HCT116 (cell line): ENCODE measurements at regions not wholly inside any gene's neighbourhood (a gene's known extent, or its start where the extent isn't known, plus 50 kb on each side); places are given as distances from the start of the nearest gene placed in this dataset.

Experiments used
- ATAC-seq: fragments of 200-7000 bp; cut with Tn5 transposase; 2 replicates; pipeline ENCODE4 v1.9.1; 2020; ENCODE audit warnings: mild to moderate bottlenecking, moderate library complexity
- BruUV-seq: library from RNA; stranded (reverse); fragments of 400-500 nt; replicated peaks from 2 replicates; lab custom pipeline; 2021; lab: Mats Ljungman, UMichigan
- CTCF ChIA-PET: fragments of 300-600 bp; sonication (Branson Sonifier 250); formaldehyde crosslinking; loops from one replicate; lab custom pipeline; 2021; ENCODE audit warnings: antibody characterized with exemption; lab: Charles Lee
- POLR2A ChIA-PET: fragments of 300-600, 350-600 bp; sonication (Branson Sonifier 250); formaldehyde crosslinking; loops from one replicate; lab custom pipeline; 2021; ENCODE audit warnings: antibody characterized with exemption; lab: Charles Lee
- RAD21 ChIA-PET, 2 experiments: fragments of 300-600 bp; sonication (Branson Sonifier 250); formaldehyde crosslinking; loops; one replicate each; lab custom pipeline; 2023; ENCODE audit warnings: low total read pairs in 2 of 2; ENCODE audit not compliant: uncharacterized antibody in 2 of 2, unreplicated experiment in 2 of 2, low non-redundant PET in 1 of 2; lab: Charles Lee
- DNase-seq: peaks from one replicate; pipeline ENCODE4 v3.0.0-alpha.2; 2010; ENCODE audit warnings: low read depth, low spot score
- H2AFZ ChIP-seq: fragments of 200-600 bp; shearing (Covaris generic), sonication (generic); 2 replicates; pipeline ENCODE4 v1.6.1; 2017; ENCODE audit warnings: low read depth, mixed run types, mixed read lengths, antibody characterized with exemption, low read length; ENCODE audit not compliant: poor library complexity, severe bottlenecking
- H3K27ac ChIP-seq: 2 replicates; pipeline ENCODE4 v1.5.1; 2012; ENCODE audit warnings: low read depth, low read length
- H3K27me3 ChIP-seq: fragments of 200-600 bp; sonication (generic); 2 replicates; pipeline ENCODE4 v1.6.1; 2016; ENCODE audit warnings: mixed run types, low read length, mixed read lengths; ENCODE audit not compliant: insufficient read depth
- H3K36me3 ChIP-seq, 2 experiments: fragments of 200-500 bp in 1 of 2; fragments of 200-600 bp in 1 of 2; sonication (Bioruptor generic) in 1 of 2; sonication (generic) in 1 of 2; 2 replicates each; pipeline versions ENCODE4 v1.5.1 to v1.6.1; 2014 to 2016; ENCODE audit warnings: low read length in 2 of 2, inconsistent platforms in 1 of 2, mixed read lengths in 1 of 2, mixed run types in 1 of 2; ENCODE audit not compliant: insufficient read depth in 2 of 2, control insufficient read depth in 1 of 2
- H3K4me1 ChIP-seq, 2 experiments: fragments of 200-600 bp in 1 of 2; sonication (generic) in 1 of 2; 2 replicates each; pipeline versions ENCODE4 v1.5.1 to v1.6.1; 2012 to 2017; ENCODE audit warnings: low read length in 2 of 2, inconsistent platforms in 1 of 2, mild to moderate bottlenecking in 1 of 2, mixed read lengths in 1 of 2, mixed run types in 1 of 2, moderate library complexity in 1 of 2; ENCODE audit not compliant: insufficient read depth in 2 of 2, control insufficient read depth in 1 of 2
- H3K4me2 ChIP-seq: fragments of 200-600 bp; sonication (generic); 2 replicates; pipeline ENCODE4 v1.6.1; 2017; ENCODE audit warnings: mixed run types, low read length, mixed read lengths
- H3K4me3 ChIP-seq, 2 experiments: fragments of 200-600 bp in 1 of 2; sonication (generic) in 1 of 2; replicated peaks in 1 of 2; 2 replicates each; pipeline ENCODE4 v1.5.1; 2011 to 2016; ENCODE audit warnings: low read length in 2 of 2, control low read depth in 1 of 2, low read depth in 1 of 2, mild to moderate bottlenecking in 1 of 2, mixed read lengths in 1 of 2, mixed run types in 1 of 2
- H3K79me2 ChIP-seq: fragments of 200-600 bp; sonication (generic); 2 replicates; pipeline ENCODE4 v1.6.1; 2017; ENCODE audit warnings: mild to moderate bottlenecking, mixed run types, low read length, moderate library complexity, mixed read lengths; ENCODE audit not compliant: insufficient read depth
- H3K9ac ChIP-seq: fragments of 200-600 bp; sonication (generic); 2 replicates; pipeline ENCODE4 v1.6.1; 2016; ENCODE audit warnings: low read length, mixed read lengths
- H3K9me2 ChIP-seq: fragments of 200-600 bp; sonication (generic), shearing (Covaris generic); 2 replicates; pipeline ENCODE4 v1.6.1; 2017; ENCODE audit warnings: mixed run types, mild to moderate bottlenecking, moderate library complexity; ENCODE audit not compliant: insufficient read depth
- H3K9me3 ChIP-seq, 2 experiments: fragments of 200-500 bp in 1 of 2; fragments of 200-600 bp in 1 of 2; sonication (Bioruptor generic) in 1 of 2; sonication (generic) in 1 of 2; 2 replicates each; pipeline ENCODE4 v1.6.1; 2014 to 2017; ENCODE audit warnings: low read length in 2 of 2, mixed read lengths in 2 of 2, inconsistent platforms in 1 of 2, low read depth in 1 of 2, mild to moderate bottlenecking in 1 of 2, mixed run types in 1 of 2, moderate library complexity in 1 of 2; ENCODE audit not compliant: control insufficient read depth in 1 of 2, insufficient read depth in 1 of 2
- H4K20me1 ChIP-seq: fragments of 200-600 bp; sonication (generic), shearing (Covaris generic); 2 replicates; pipeline ENCODE4 v1.6.1; 2017; ENCODE audit warnings: mixed run types, mild to moderate bottlenecking, moderate library complexity; ENCODE audit not compliant: insufficient read depth
- CEBPB ChIP-seq: IDR thresholded peaks from 2 replicates; pipeline ENCODE4 v1.6.1; 2012; ENCODE audit warnings: low read depth
- EGR1 ChIP-seq: IDR thresholded peaks from 2 replicates; pipeline ENCODE4 v1.6.1; 2012; ENCODE audit warnings: low read depth
- ELF1 ChIP-seq: IDR thresholded peaks from 2 replicates; pipeline ENCODE4 v1.6.1; 2012; ENCODE audit warnings: low read depth, borderline replicate concordance
- EZH2phosphoT487 ChIP-seq: fragments of 200-600 bp; IDR thresholded peaks from 2 replicates; pipeline ENCODE4 v1.6.1; 2018; ENCODE audit warnings: antibody characterized with exemption, borderline replicate concordance
- FOSL1 ChIP-seq: IDR thresholded peaks from 2 replicates; pipeline ENCODE4 v1.6.1; 2012; ENCODE audit warnings: low read depth
- JUND ChIP-seq: IDR thresholded peaks from 2 replicates; pipeline ENCODE4 v1.6.1; 2012
- RAD21 ChIP-seq: IDR thresholded peaks from 2 replicates; pipeline ENCODE4 v1.6.1; 2012; ENCODE audit warnings: low read depth, mild to moderate bottlenecking
- REST ChIP-seq: IDR thresholded peaks from 2 replicates; pipeline ENCODE4 v1.6.1; 2012; ENCODE audit warnings: low read depth
- SIN3A ChIP-seq: IDR thresholded peaks from 2 replicates; pipeline ENCODE4 v1.6.1; 2012; ENCODE audit warnings: low read depth
- SP1 ChIP-seq: IDR thresholded peaks from 2 replicates; pipeline ENCODE4 v1.6.1; 2012; ENCODE audit warnings: low read depth
- SRF ChIP-seq: IDR thresholded peaks from 2 replicates; pipeline ENCODE4 v1.6.1; 2012; ENCODE audit warnings: low read depth
- TCF7L2 ChIP-seq: IDR thresholded peaks from 2 replicates; pipeline ENCODE4 v1.7.0; 2011; ENCODE audit warnings: borderline replicate concordance, inconsistent platforms; ENCODE audit not compliant: insufficient read depth, insufficient read length; ENCODE audit errors: extremely low read depth
- YY1 ChIP-seq: IDR thresholded peaks from 2 replicates; pipeline ENCODE4 v1.6.1; 2011; ENCODE audit warnings: low read length, low read depth, moderate library complexity, mild to moderate bottlenecking; ENCODE audit not compliant: insufficient replicate concordance; ENCODE audit errors: extremely low read depth
- ZNF274 ChIP-seq: fragments of 200-500 bp; sonication (Bioruptor generic); IDR thresholded peaks from 2 replicates; pipeline ENCODE4 v1.6.1; 2014; ENCODE audit warnings: mild to moderate bottlenecking, low read depth, low read length, inconsistent platforms
- intact Hi-C: fragments of 100-400 bp; cut with micrococcal nuclease; formaldehyde crosslinking; loops from 2 replicates; pipeline ENCODE4 v1.10.0; 2022
- TF ChIP-seq, protein P1 (sequence below), 3 experiments: fragments of 200-600 bp in 1 of 3; sonication (generic) in 1 of 3; IDR thresholded peaks in 2 of 3; conservative IDR thresholded peaks in 1 of 3; 2 replicates each; pipeline ENCODE4 v1.5.1; 2012 to 2017; ENCODE audit warnings: low read depth in 2 of 3, low read length in 2 of 3, antibody characterized with exemption in 1 of 3, borderline replicate concordance in 1 of 3, control low read depth in 1 of 3, mild to moderate bottlenecking in 1 of 3, mixed read lengths in 1 of 3, mixed run types in 1 of 3, moderate library complexity in 1 of 3; ENCODE audit not compliant: insufficient read depth in 1 of 3
- TF ChIP-seq, protein P2 (sequence below): IDR thresholded peaks from 2 replicates; pipeline ENCODE4 v1.6.1; 2012

DNA sequence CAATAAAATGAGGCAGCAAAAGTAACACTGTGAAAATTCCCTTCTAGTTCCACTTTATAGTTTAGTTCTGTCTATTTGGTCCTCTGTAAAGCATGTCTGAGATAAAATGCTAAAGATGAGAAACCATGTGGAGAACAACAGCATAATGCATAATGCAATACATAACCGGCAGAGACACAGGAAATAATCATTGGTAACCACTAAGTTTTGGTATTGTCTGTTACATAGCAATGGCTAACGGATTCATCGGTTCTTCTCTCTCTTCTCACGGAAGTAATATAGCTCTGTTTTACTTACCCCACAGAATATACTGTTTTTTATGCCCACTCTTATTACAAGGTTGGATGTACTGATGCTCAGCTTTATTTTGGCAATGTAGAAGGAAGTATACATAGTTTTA is 158.9 kb downstream of the FAM174A start:
- no peaks in the 10 kb centered on the region for H3K4me1 ChIP-seq
- H3K36me3 ChIP-seq = no peaks in the 10 kb centered on the region
- no peaks in the 10 kb centered on the region for H3K9me3 ChIP-seq
- BruUV-seq = no TSS peak
- no peak overlapping the region for H2AFZ ChIP-seq
- intact Hi-C loops = no loop called here
- H3K9ac ChIP-seq = no peak overlapping the region
- ChIA-PET RAD21 (no interaction called here), POLR2A (no interaction called here), CTCF (no interaction called here)
- DNase-seq = no peak
- H3K27me3 ChIP-seq = no peaks in the 10 kb centered on the region
- TF ChIP-seq REST = no peak
- TF ChIP-seq ZNF274 = no peak
- no peak for TF ChIP-seq YY1
- no peak for TF ChIP-seq ELF1
- TF ChIP-seq TCF7L2 = no peak
- no peak for TF ChIP-seq EGR1
- no peak for TF ChIP-seq CEBPB
- TF ChIP-seq, protein P1, sequence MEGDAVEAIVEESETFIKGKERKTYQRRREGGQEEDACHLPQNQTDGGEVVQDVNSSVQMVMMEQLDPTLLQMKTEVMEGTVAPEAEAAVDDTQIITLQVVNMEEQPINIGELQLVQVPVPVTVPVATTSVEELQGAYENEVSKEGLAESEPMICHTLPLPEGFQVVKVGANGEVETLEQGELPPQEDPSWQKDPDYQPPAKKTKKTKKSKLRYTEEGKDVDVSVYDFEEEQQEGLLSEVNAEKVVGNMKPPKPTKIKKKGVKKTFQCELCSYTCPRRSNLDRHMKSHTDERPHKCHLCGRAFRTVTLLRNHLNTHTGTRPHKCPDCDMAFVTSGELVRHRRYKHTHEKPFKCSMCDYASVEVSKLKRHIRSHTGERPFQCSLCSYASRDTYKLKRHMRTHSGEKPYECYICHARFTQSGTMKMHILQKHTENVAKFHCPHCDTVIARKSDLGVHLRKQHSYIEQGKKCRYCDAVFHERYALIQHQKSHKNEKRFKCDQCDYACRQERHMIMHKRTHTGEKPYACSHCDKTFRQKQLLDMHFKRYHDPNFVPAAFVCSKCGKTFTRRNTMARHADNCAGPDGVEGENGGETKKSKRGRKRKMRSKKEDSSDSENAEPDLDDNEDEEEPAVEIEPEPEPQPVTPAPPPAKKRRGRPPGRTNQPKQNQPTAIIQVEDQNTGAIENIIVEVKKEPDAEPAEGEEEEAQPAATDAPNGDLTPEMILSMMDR (IDR thresholded peaks at IDR 0.05 in 2 of 3, conservative IDR thresholded peaks at IDR 0.05 in 1 of 3; ENCODE audit: borderline replicate concordance in 1 of 3, insufficient read depth in 1 of 3, low read depth in 2 of 3, low read length in 2 of 3) = no peak
- no peak for TF ChIP-seq EZH2phosphoT487
- TF ChIP-seq FOSL1 = no peak
- TF ChIP-seq SIN3A = no peak
- no peak for TF ChIP-seq RAD21
- TF ChIP-seq SRF = no peak
- TF ChIP-seq SP1 = no peak
- TF ChIP-seq, protein P2, sequence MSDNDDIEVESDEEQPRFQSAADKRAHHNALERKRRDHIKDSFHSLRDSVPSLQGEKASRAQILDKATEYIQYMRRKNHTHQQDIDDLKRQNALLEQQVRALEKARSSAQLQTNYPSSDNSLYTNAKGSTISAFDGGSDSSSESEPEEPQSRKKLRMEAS = no peak
- no peak for TF ChIP-seq JUND
- H4K20me1 ChIP-seq = no peaks in the 10 kb centered on the region
- no peak for ATAC-seq
- no peaks in the 10 kb centered on the region for H3K79me2 ChIP-seq
- H3K4me2 ChIP-seq = no peak overlapping the region
- H3K4me3 ChIP-seq = no peak overlapping the region
- H3K27ac ChIP-seq = no peak overlapping the region
- H3K9me2 ChIP-seq = 0 out of 2 replicates have a peak, but pooled peaks cover 3% of the 10 kb centered on the region
